H9 (cell line): ENCODE measurements at regions not wholly inside any gene's neighbourhood (a gene's known extent, or its start where the extent isn't known, plus 50 kb on each side); places are given as distances from the start of the nearest gene placed in this dataset.

Experiments
- DNase-seq: peaks from one replicate; pipeline ENCODE4 v3.0.0-alpha.2; 2017
- H2AFZ ChIP-seq: one replicate; pipeline ENCODE4 v1.6.1; 2013; ENCODE audit warnings: mild to moderate bottlenecking, low read length, control low read depth, moderate library complexity
- H2AK5ac ChIP-seq: 2 replicates; pipeline ENCODE4 v1.6.1; 2013; ENCODE audit warnings: low read length, control low read depth, mixed read lengths; ENCODE audit not compliant: insufficient read length
- H2BK120ac ChIP-seq: one replicate; pipeline ENCODE4 v1.6.1; 2013; ENCODE audit warnings: low read depth, mild to moderate bottlenecking, low read length, control low read depth, inconsistent platforms; ENCODE audit not compliant: poor library complexity, severe bottlenecking
- H2BK12ac ChIP-seq: 2 replicates; pipeline ENCODE4 v1.6.1; 2013; ENCODE audit warnings: low read length, control low read depth, mixed read lengths, low read depth; ENCODE audit not compliant: insufficient read length
- H2BK15ac ChIP-seq: 2 replicates; pipeline ENCODE4 v1.6.1; 2013; ENCODE audit warnings: low read depth, low read length, control low read depth
- H2BK20ac ChIP-seq: one replicate; pipeline ENCODE4 v1.6.1; 2013; ENCODE audit warnings: low read depth, mild to moderate bottlenecking, low read length, control low read depth, inconsistent platforms; ENCODE audit not compliant: poor library complexity, severe bottlenecking
- H2BK5ac ChIP-seq: 2 replicates; pipeline ENCODE4 v1.6.1; 2013; ENCODE audit warnings: low read length, control low read depth, mixed read lengths; ENCODE audit not compliant: insufficient read length
- H3K14ac ChIP-seq: 2 replicates; pipeline ENCODE4 v1.6.1; 2013; ENCODE audit warnings: low read length, control low read depth; ENCODE audit not compliant: insufficient read depth
- H3K18ac ChIP-seq: 2 replicates; pipeline ENCODE4 v1.6.1; 2013; ENCODE audit warnings: low read depth, mild to moderate bottlenecking, mixed read lengths, low read length, control low read depth; ENCODE audit not compliant: insufficient read length
- H3K23ac ChIP-seq: 2 replicates; pipeline ENCODE4 v1.6.1; 2013; ENCODE audit warnings: low read length, control low read depth, mixed read lengths, low read depth; ENCODE audit not compliant: insufficient read length
- H3K23me2 ChIP-seq: 2 replicates; pipeline ENCODE4 v1.6.1; 2013; ENCODE audit warnings: low read depth, mild to moderate bottlenecking, mixed read lengths, low read length, control low read depth; ENCODE audit not compliant: insufficient read length, poor library complexity, severe bottlenecking
- H3K27ac ChIP-seq: 2 replicates; pipeline ENCODE4 v1.5.1; 2013; ENCODE audit warnings: low read length, control low read depth, mixed read lengths, low read depth; ENCODE audit not compliant: insufficient read length
- H3K27me3 ChIP-seq: 2 replicates; pipeline ENCODE4 v1.6.1; 2013; ENCODE audit warnings: low read length, control low read depth, inconsistent platforms; ENCODE audit not compliant: insufficient read depth
- H3K4ac ChIP-seq: 2 replicates; pipeline ENCODE4 v1.6.1; 2013; ENCODE audit warnings: low read depth, mild to moderate bottlenecking, control low read depth, inconsistent platforms, low read length, moderate library complexity
- H3K4me1 ChIP-seq: 2 replicates; pipeline ENCODE4 v1.6.1; 2013; ENCODE audit warnings: low read length, control low read depth, inconsistent platforms; ENCODE audit not compliant: insufficient read depth
- H3K4me2 ChIP-seq: 2 replicates; pipeline ENCODE4 v1.6.1; 2013; ENCODE audit warnings: low read length, control low read depth, mixed read lengths; ENCODE audit not compliant: insufficient read length, insufficient read depth
- H3K56ac ChIP-seq: 2 replicates; pipeline ENCODE4 v1.6.1; 2013; ENCODE audit warnings: low read depth, mild to moderate bottlenecking, mixed read lengths, low read length, control low read depth; ENCODE audit not compliant: insufficient read length
- H3K79me1 ChIP-seq: 2 replicates; pipeline ENCODE4 v1.6.1; 2013; ENCODE audit warnings: low read depth, mild to moderate bottlenecking, moderate library complexity, low read length, control low read depth, inconsistent platforms; ENCODE audit not compliant: insufficient read depth, poor library complexity, severe bottlenecking
- H3K79me2 ChIP-seq: 2 replicates; pipeline ENCODE4 v1.6.1; 2013; ENCODE audit warnings: low read length, control low read depth, inconsistent platforms; ENCODE audit not compliant: insufficient read depth
- H3K9ac ChIP-seq: 2 replicates; pipeline ENCODE4 v1.6.1; 2013; ENCODE audit warnings: low read length, control low read depth, mixed read lengths; ENCODE audit not compliant: insufficient read length; ENCODE audit errors: extremely low read depth
- H3K9me3 ChIP-seq: one replicate; pipeline ENCODE4 v1.6.1; 2013; ENCODE audit warnings: low read depth, low read length, inconsistent platforms; ENCODE audit not compliant: control insufficient read depth
- H3T11ph ChIP-seq: one replicate; pipeline ENCODE4 v1.6.1; 2013; ENCODE audit warnings: mild to moderate bottlenecking, low read length, control low read depth, inconsistent platforms
- H4K20me1 ChIP-seq: one replicate; pipeline ENCODE4 v1.6.1; 2013; ENCODE audit not compliant: control insufficient read depth, insufficient read length, insufficient read depth
- H4K5ac ChIP-seq: 2 replicates; pipeline ENCODE4 v1.6.1; 2013; ENCODE audit warnings: low read depth, mild to moderate bottlenecking, mixed read lengths, low read length, control low read depth; ENCODE audit not compliant: insufficient read length
- H4K8ac ChIP-seq: replicated peaks from 2 replicates; pipeline ENCODE4 v1.6.1; 2013; ENCODE audit warnings: low read length, control low read depth, mixed read lengths, low read depth; ENCODE audit not compliant: insufficient read length
- H4K91ac ChIP-seq: 2 replicates; pipeline ENCODE4 v1.6.1; 2013; ENCODE audit warnings: low read depth, mild to moderate bottlenecking, moderate library complexity, mixed read lengths, low read length, control low read depth; ENCODE audit not compliant: insufficient read length
- H3K27ac Mint-ChIP-seq, 3 experiments: 2 replicates in 2 of 3; 3 replicates in 1 of 3; pipeline ENCODE4 v1.8.0; 2020 to 2021; ENCODE audit warnings: mixed read lengths in 3 of 3, mild to moderate bottlenecking in 1 of 3, moderate library complexity in 1 of 3
- H3K27me3 Mint-ChIP-seq: 2 replicates; pipeline ENCODE4 v1.8.0; 2021; ENCODE audit warnings: low read depth, mild to moderate bottlenecking, moderate library complexity, mixed read lengths
- H3K36me3 Mint-ChIP-seq, 3 experiments: 2 replicates in 2 of 3; 3 replicates in 1 of 3; pipeline ENCODE4 v1.8.0; 2020 to 2021; ENCODE audit warnings: low read depth in 3 of 3, mixed read lengths in 3 of 3; ENCODE audit not compliant: insufficient read depth in 1 of 3
- H3K4me1 Mint-ChIP-seq, 2 experiments: 2 replicates each; pipeline ENCODE4 v1.8.0; 2020; ENCODE audit warnings: mixed read lengths in 2 of 2
- H3K4me3 Mint-ChIP-seq, 2 experiments: 2 replicates in 1 of 2; 3 replicates in 1 of 2; pipeline ENCODE4 v1.8.0; 2020 to 2021; ENCODE audit warnings: mild to moderate bottlenecking in 2 of 2, mixed read lengths in 2 of 2, moderate library complexity in 1 of 2
- H3K9me3 Mint-ChIP-seq, 2 experiments: 2 replicates in 1 of 2; 3 replicates in 1 of 2; pipeline ENCODE4 v1.8.0; 2020; ENCODE audit warnings: mild to moderate bottlenecking in 2 of 2, mixed read lengths in 2 of 2, moderate library complexity in 1 of 2
- CTCF ChIP-seq: fragments of 200-600 bp; sonication (generic); conservative IDR thresholded peaks from 3 replicates; pipeline ENCODE4 v1.8.0; 2021; ENCODE audit warnings: antibody characterized with exemption, mild to moderate bottlenecking
- WGBS: extraction: QIAGEN DNeasy Blood & Tissue Kit; methylation state at CpG from one replicate; pipeline ENCODE4 v1.1.7; 2013; ENCODE audit warnings: missing lambda C conversion rate, low lambda C conversion rate, mixed read lengths; ENCODE audit not compliant: insufficient read length; ENCODE audit errors: extremely low coverage; 5-methylcytosine and 5-hydroxymethylcytosine counted together

GRCh38 chr13:31517599-31517998 lies 221.7 kb upstream of the RXFP2 start:
- Histone ChIP-seq H2BK5ac (no peak overlapping the region), H4K91ac (no peak overlapping the region), H2BK12ac (no peak overlapping the region), H3K27ac (no peak overlapping the region), H3K27me3 (no peaks in the 10 kb centered on the region), H2BK20ac (no peak overlapping the region), H4K8ac (no peak overlapping the region), H3K79me1 (no peaks in the 10 kb centered on the region), H2BK15ac (no peak overlapping the region), H3K4ac (no peak overlapping the region), H3K56ac (no peak overlapping the region), H3K9ac (no peak overlapping the region), H4K20me1 (no peaks in the 10 kb centered on the region), H3K14ac (no peak overlapping the region), H3K4me2 (no peak overlapping the region), H3K23ac (no peak overlapping the region), H2AFZ (no peak overlapping the region), H2BK120ac (no peak overlapping the region), H3K9me3 (no peaks in the 10 kb centered on the region), H2AK5ac (no peak overlapping the region), H4K5ac (no peak overlapping the region), H3K18ac (no peak overlapping the region), H3K23me2 (no peaks in the 10 kb centered on the region), H3K79me2 (no peaks in the 10 kb centered on the region), H3K4me1 (no peaks in the 10 kb centered on the region), H3T11ph (no peak overlapping the region)
- H3K27me3 Mint-ChIP-seq: no peaks in the 10 kb centered on the region
- H3K27ac Mint-ChIP-seq: no peak overlapping the region
- no peak for TF ChIP-seq CTCF
- DNase-seq: no peak
- WGBS: no CpG with 5 or more reads among the region's 3 CpGs
- no peaks in the 10 kb centered on the region for H3K9me3 Mint-ChIP-seq
- no peak overlapping the region for H3K4me3 Mint-ChIP-seq
- H3K36me3 Mint-ChIP-seq: no peaks in the 10 kb centered on the region
- H3K4me1 Mint-ChIP-seq: peaks cover 7 to 11% of the 10 kb centered on the region in 2 experiments
